NCI-H524 (cell line): ENCODE measurements at regions not wholly inside any gene's neighbourhood (a gene's known extent, or its start where the extent isn't known, plus 50 kb on each side); places are given as distances from the start of the nearest gene placed in this dataset.
"Not testable (repeated sequence)": the region's sequence is repeated elsewhere in the genome, so short reads cannot be mapped to it uniquely, and the experiment has no call there.

Experiments
- DNase-seq, 2 experiments: peaks; one replicate each; lab custom pipeline; 2025; lab: John Stamatoyannopoulos, UW

- no peak for DNase-seq
Measured at GRCh38 chr5:2102819-2103776, 220.4 kb upstream of the IRX4 start.

GRCh38 chr5:2101685-2102084 is 219.0 kb upstream of the IRX4 start:
- no peak for DNase-seq

GRCh38 chr5:2096887-2097505 is 214.3 kb upstream of the IRX4 start:
- DNase-seq: no peak

- no peak for DNase-seq
Measured at GRCh38 chr5:2095011-2095410, 212.3 kb upstream of the IRX4 start.

GRCh38 chr5:2094616-2094995 is 211.9 kb upstream of the IRX4 start:
- no peak for DNase-seq

GRCh38 chr5:2093859-2094615 is 211.3 kb upstream of the IRX4 start:
- no peak for DNase-seq

- DNase-seq: peak in 1 of 2 experiments; percentile 39
Measured at GRCh38 chr5:2091921-2092320, 209.2 kb upstream of the IRX4 start.

- no peak for DNase-seq
Measured at GRCh38 chr5:2087980-2088379, 205.3 kb upstream of the IRX4 start.

GRCh38 chr5:2075365-2075764 is 192.6 kb upstream of the IRX4 start:
- DNase-seq: no peak

GRCh38 chr5:2071562-2071961 is 188.8 kb upstream of the IRX4 start:
- no peak for DNase-seq

GRCh38 chr5:2070787-2071186 is 188.1 kb upstream of the IRX4 start:
- peak; percentile 25 to 57 for DNase-seq

GRCh38 chr5:2068531-2068930 is 185.8 kb upstream of the IRX4 start:
- no peak for DNase-seq

GRCh38 chr5:2066373-2066772 is 183.6 kb upstream of the IRX4 start:
- peak in 1 of 2 experiments; percentile 5 for DNase-seq

GRCh38 chr5:2063380-2063779 is 180.7 kb upstream of the IRX4 start:
- DNase-seq: not testable (repeated sequence)

- DNase-seq: no peak
Measured at GRCh38 chr5:2052687-2053086, 170.0 kb upstream of the IRX4 start.

GRCh38 chr5:2049876-2050275 is 167.2 kb upstream of the IRX4 start:
- DNase-seq: no peak

GRCh38 chr5:2048664-2049063 is 165.9 kb upstream of the IRX4 start:
- no peak for DNase-seq

GRCh38 chr5:2047341-2047927 is 164.7 kb upstream of the IRX4 start:
- no peak for DNase-seq

- DNase-seq: no peak
Measured at GRCh38 chr5:2044041-2044440, 161.3 kb upstream of the IRX4 start.

- peak in 1 of 2 experiments; percentile 40 for DNase-seq
Measured at GRCh38 chr5:2039180-2039531, 156.4 kb upstream of the IRX4 start.

GRCh38 chr5:2038321-2039179 is 155.8 kb upstream of the IRX4 start:
- peak; percentile 60 to 78 for DNase-seq
